ENCODE measurements at regions not wholly inside any gene's neighbourhood (a gene's known extent, or its start where the extent isn't known, plus 50 kb on each side); places are given as distances from the start of the nearest gene placed in this dataset.
"Not testable (repeated sequence)": the region's sequence is repeated elsewhere in the genome, so short reads cannot be mapped to it uniquely, and the experiment has no call there.

DNA sequence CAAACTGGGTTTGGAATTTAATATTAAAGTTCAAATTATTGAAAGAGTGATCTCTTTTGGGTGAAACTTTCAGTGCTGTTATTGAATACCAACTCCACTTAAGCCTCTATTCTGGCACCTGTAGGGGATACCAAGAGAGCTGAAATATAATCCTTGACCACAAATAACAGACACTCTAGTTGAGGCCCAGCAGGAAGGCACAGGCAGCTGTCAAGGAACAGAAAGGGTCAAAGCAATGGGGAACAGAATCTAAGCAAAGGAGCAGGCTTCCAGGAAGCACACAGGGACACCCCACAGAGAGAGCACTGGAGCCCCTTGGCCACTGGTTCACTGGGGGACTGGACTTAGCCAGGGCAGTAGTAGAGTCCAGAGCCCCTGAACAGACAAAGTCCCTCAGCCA is 120.9 kb upstream of the SFSWAP start:
- DNase-seq (ENCODE audit: low spot score), result no peak

GRCh38 chr12:131591136-131591535 is 119.8 kb upstream of the SFSWAP start:
- no peak for DNase-seq (ENCODE audit: low spot score)

GRCh38 chr12:131591714-131592709 is 118.9 kb upstream of the SFSWAP start:
- DNase-seq (ENCODE audit: low spot score), result no peak

GRCh38 chr12:131592972-131593371 is 117.9 kb upstream of the SFSWAP start:
- DNase-seq (ENCODE audit: low spot score), result no peak

- DNase-seq (ENCODE audit: low spot score), result no peak
Measured at GRCh38 chr12:131593406-131593805, 117.5 kb upstream of the SFSWAP start.

- no peak for DNase-seq (ENCODE audit: low spot score)
Measured at GRCh38 chr12:131596115-131596514, 114.8 kb upstream of the SFSWAP start.

GRCh38 chr12:131597333-131597732 is 113.6 kb upstream of the SFSWAP start:
- DNase-seq (ENCODE audit: low spot score), result no peak

GRCh38 chr12:131598717-131599116 is 112.2 kb upstream of the SFSWAP start:
- DNase-seq (ENCODE audit: low spot score), result no peak

DNA sequence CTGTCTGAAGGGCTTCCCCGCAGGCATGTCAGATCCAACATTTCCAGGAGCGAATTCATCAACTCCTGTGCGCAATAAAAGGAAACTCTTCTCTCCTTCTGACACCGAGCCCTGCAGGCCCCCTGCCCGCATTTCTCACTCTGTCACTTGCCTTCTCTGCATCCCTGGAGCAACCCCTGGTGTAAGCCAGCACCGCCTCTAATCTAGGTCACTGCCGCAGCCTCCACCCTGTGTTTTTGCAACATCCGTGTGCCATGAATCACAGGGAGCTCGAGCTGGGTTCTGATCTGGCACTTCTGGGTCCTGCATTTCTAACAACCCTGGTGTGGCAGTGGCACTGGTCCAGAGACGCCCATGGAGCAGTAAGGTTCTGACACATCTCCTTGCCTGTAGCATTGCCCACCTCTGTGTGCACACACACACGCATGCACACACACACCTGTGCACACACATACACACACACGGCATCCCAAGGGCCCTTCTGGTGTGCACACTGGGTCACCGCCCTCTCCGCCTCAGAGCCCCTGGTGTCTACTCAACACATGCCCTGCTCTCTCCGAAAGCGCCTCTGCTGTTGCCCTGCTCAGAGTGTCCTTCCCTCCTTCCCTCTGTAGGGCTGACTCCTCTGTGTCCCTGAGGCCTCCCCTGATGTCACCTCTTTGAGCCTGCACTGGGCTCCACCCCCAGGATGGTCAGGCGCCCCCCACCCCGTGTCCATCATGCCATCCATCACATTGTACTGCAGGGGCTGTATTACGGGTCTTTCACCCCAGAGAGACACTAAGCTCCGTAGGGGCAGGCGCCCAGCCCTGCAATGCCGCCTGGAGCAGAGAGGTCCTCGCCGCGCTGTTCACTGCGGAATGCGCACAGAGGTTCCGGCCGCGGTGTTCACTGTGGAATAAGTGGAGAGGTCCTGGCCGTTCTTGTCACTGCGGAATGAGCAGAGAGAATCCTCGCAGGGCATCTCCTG is 111.4 kb upstream of the SFSWAP start:
- DNase-seq (ENCODE audit: low spot score), result no peak

DNA sequence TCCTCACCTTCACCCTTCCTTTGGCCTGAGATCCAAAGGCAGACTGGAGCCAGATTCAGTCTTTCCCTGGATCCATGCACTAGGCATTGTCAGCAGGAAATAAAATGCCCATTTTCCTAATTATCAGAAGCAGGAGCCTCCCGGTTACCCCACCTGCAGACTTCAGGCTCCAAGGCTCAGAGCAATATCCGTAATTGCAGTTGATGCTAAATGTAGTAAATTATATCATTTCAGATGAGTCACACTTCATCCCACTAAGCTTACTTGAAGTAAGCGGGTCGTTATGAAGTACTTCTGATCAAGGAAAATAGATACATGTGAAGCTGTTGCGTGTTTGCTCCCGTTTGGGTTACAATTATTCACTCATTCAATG is 110.7 kb upstream of the SFSWAP start:
- DNase-seq (ENCODE audit: low spot score), result no peak

DNA sequence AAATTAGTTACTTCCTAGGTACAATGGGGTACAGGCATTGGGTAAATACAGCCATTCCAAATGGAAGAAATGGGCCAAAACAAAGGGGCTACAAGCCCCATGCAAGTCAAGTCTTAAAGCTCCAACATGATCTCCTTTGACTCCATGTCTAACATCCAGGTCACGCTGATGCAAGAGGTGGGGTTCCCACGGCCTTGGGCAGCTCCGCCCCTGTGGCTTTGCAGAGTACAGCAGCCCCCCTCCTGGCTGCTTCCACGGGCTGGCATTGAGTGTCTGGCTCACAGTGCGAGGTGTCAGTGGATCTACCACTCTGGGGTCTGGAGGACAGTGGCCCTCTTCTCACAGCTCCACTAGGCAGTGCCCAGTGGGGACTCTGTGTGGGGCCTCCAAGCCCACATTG is 109.4 kb upstream of the SFSWAP start:
- not testable (repeated sequence) for DNase-seq (ENCODE audit: low spot score)

DNA sequence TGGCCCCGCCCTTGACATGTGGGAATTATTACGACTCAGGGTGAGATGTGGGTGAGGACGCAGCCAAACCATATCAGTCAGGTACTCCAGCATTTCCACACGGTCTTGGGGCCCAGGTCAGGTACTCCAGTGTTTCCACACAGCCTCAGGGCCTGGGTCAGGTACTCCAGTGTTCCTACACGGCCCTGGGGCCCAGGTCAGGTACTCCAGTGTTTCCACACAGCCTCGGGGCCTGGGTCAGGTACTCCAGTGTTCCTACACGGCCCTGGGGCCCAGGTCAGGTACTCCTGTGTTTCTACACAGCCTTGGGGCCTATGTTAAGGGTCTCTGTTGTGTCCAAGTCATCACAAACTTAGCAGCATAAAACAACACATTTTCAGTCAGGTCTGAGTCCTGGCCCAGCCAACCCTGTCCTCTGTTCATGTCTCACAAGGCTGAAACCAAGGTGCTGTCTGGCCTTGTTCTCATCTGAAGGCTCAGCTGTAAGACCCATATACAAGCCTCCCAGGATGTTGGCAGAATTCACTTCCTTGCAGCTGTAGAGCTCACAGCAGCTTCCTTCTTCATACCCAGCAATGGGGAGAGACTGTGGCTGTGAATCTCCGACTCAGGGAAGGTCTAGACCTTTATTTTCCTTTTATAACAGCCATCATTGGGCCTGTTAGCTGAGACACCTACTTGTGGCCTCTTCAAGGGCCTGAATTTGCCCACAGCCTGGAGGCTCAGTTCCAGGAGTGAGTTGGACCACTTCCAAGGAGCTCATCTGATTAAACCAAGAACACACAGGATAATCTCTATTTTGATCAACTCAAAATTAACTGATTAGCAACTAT is 107.6 kb upstream of the SFSWAP start:
- DNase-seq (ENCODE audit: low spot score), result no peak

DNA sequence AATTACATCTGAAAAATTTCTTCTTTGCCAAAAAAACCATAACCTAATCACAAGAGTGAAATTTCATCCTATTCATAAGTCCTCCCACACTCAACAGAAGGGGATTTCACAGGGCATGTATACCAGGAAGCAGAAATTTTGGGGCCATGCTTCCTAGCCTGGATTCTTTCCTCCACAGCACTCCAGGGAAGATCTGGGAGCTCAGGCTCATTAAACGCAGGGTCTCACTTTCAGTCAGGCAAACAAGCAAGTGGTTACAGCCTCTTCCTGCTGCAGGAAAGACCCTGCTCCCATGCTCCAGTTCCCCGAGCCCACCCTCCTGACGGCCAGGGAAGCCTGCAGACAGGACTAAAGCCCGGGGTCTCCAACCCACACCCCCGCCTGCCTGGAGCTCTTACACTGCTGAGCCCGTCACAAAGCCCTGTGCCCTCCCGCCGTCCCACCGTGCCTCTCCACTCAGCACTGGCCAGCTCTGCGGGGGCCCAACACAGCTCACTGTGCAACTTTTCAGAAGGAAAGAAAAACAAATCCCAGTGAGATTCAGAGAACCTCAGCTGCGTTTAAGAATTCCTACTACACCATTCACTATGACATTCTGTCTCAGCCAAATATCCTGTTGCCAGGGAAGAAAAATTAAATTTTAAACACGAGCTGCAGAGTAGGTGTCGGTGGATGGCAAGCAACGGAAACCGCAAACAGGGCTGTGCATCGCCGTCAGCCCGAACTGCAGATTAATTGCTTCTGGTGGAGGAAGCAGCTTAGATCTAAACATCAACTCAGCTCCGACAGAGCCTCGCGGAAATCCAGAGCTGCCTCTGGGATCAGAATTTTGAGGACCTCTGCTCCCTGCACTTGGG is 106.7 kb upstream of the SFSWAP start:
- no peak for DNase-seq (ENCODE audit: low spot score)

DNA sequence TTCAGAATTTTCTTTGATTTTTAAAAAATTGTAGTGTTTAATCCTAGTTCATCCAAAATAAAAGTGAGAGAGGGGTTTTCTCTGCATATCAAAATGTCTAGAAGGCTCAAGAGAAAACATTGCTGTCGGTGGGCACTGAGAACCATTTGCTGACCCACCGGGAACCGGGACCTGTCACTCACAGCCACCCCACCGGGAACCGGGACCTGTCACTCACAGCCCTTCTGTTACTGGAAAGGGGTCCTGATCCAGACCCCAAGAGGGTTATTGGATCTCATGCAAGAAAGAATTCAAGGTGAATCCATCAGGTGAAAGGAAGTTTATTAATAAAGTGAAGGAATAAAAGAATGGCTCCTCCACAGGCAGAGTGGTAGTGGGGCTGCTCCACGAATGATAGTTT is 106.0 kb upstream of the SFSWAP start:
- no peak for DNase-seq (ENCODE audit: low spot score)

DNA sequence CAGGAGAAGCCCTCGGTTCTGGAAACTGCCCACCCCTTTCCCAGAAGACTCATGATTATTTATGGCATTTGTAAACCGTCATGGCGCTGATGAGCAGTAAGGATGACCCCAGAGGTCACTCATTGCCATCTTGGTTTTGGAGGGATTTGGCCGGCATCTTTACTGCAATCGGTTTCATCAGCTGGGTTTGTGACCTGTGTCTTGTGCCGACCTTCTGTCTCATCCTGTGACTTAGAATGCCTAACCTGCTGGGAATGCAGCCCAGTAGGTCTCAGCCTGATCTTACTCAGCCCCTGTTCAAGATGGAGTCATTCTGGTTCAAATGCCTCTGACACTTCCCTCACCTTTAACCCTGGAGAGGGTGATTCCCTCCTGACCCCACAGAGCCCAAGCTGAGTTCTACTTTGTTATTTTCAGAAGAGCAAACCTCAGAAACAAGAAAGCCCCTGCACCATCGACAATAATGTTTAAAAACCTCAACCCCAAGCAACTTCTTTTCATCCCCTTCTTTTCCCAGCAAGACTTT is 105.5 kb upstream of the SFSWAP start:
- no peak for DNase-seq (ENCODE audit: low spot score)

DNA sequence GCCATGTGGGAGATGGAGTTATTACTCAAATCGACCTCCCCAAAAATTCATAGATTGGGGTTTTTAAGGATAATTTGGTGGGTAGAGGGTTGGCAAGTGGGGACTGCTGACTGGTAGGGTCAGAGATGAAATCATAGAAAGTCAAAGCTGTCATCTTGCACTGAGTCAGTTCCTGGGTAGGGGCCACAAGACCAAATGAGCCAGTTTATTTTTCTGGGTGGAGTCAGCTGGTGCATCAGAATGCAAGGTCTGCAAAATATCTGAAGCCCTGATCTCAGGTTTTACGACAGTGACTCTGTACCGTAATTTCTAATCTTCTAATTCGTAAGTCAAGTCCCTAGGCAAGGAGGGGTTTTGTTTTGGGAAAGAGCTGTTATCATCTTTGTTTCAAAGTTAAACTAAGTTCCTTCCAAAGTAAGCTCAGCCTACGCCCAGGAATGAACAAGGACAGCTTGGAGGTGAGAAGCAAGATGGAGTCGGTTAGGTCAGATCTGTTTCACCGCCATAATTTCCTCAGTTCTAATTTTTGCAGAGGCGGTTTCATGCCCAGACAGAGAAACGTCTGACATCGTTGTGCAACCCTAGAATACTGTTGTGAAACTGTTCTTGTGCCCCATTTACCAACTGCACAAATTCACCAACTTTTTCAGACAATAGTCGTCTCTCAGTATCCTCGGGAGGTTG is 104.5 kb upstream of the SFSWAP start:
- DNase-seq (ENCODE audit: low spot score), result no peak

GRCh38 chr12:131607658-131608447 is 103.0 kb upstream of the SFSWAP start:
- DNase-seq (ENCODE audit: low spot score), result no peak
